ENCODE measurements at regions not wholly inside any gene's neighbourhood (a gene's known extent, or its start where the extent isn't known, plus 50 kb on each side); places are given as distances from the start of the nearest gene placed in this dataset.

- no peak for TF ChIP-seq CTCF (IDR thresholded peaks at IDR 0.05)
- TF ChIP-seq EZH2 (IDR thresholded peaks at IDR 0.05; ENCODE audit: borderline replicate concordance, insufficient read depth, low read depth, low read length, poor library complexity, severe bottlenecking): no peak
Observed at GRCh38 chr9:110115341-110115820, 92.6 kb downstream of the C9orf152 start.

Data from B cell (primary cell).